Erythroblast (primary cell): ENCODE measurements at regions not wholly inside any gene's neighbourhood (a gene's known extent, or its start where the extent isn't known, plus 50 kb on each side); places are given as distances from the start of the nearest gene placed in this dataset.

Experiments
- GATA1 ChIP-seq: IDR thresholded peaks from 2 replicates; pipeline ENCODE4 v1.6.1; 2011; ENCODE audit warnings: low read depth, mild to moderate bottlenecking, control low read depth, low read length, moderate library complexity
- POLR2A ChIP-seq: IDR thresholded peaks from 2 replicates; pipeline ENCODE4 v1.6.1; 2011; ENCODE audit warnings: mild to moderate bottlenecking, low read length

GRCh38 chr18:6601241-6601640 is 128.3 kb upstream of the ARHGAP28 start:
- no peak for TF ChIP-seq POLR2A
- no peak for TF ChIP-seq GATA1
